Fibroblast of villous mesenchyme (primary cell): ENCODE measurements at regions not wholly inside any gene's neighbourhood (a gene's known extent, or its start where the extent isn't known, plus 50 kb on each side); places are given as distances from the start of the nearest gene placed in this dataset.

Source experiments
- DNase-seq: peaks from one replicate; pipeline ENCODE4 v3.0.0-alpha.2; 2010; ENCODE audit warnings: low read depth
- H3K4me3 ChIP-seq: 2 replicates; pipeline ENCODE4 v1.5.1; 2011; ENCODE audit warnings: low read depth, mild to moderate bottlenecking, low read length
- TF ChIP-seq, protein P1 (sequence below): IDR thresholded peaks from 2 replicates; pipeline ENCODE4 v1.5.1; 2012; ENCODE audit warnings: low read depth, mild to moderate bottlenecking, low read length; ENCODE audit not compliant: insufficient read depth

- TF ChIP-seq, protein P1, sequence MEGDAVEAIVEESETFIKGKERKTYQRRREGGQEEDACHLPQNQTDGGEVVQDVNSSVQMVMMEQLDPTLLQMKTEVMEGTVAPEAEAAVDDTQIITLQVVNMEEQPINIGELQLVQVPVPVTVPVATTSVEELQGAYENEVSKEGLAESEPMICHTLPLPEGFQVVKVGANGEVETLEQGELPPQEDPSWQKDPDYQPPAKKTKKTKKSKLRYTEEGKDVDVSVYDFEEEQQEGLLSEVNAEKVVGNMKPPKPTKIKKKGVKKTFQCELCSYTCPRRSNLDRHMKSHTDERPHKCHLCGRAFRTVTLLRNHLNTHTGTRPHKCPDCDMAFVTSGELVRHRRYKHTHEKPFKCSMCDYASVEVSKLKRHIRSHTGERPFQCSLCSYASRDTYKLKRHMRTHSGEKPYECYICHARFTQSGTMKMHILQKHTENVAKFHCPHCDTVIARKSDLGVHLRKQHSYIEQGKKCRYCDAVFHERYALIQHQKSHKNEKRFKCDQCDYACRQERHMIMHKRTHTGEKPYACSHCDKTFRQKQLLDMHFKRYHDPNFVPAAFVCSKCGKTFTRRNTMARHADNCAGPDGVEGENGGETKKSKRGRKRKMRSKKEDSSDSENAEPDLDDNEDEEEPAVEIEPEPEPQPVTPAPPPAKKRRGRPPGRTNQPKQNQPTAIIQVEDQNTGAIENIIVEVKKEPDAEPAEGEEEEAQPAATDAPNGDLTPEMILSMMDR: no peak
- no peak overlapping the region for H3K4me3 ChIP-seq
- no peak for DNase-seq
These were observed 141.0 kb downstream of the DKK1 start for GRCh38 chr10:52455098-52455497.

GRCh38 chr10:52459097-52459496 is 145.0 kb downstream of the DKK1 start:
- no peak for DNase-seq
- TF ChIP-seq, protein P1: no peak
- H3K4me3 ChIP-seq: no peak overlapping the region

DNA sequence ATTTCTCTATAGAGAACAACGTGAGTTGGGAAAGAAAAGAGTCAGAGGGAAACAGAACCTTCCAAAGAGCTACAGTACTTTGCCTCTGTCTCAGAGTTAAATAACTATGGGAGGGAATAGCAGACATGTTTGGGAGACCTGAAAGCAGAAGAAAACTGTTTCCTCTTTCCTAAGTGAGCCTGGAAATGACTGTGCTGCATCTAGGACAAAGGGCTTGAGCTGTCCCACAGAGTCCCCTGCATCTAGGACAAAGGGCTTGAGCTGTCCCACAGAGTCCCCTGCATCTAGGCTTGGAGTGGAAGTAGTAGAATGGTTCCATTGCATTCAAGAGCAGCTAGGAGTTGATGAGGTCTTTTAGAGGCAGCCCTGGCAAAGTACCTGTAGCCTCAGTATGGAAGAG is 149.7 kb downstream of the DKK1 start:
- TF ChIP-seq, protein P1: no peak
- no peak for DNase-seq
- no peak overlapping the region for H3K4me3 ChIP-seq

GRCh38 chr10:52464368-52465124 is 150.5 kb downstream of the DKK1 start:
- H3K4me3 ChIP-seq: no peak overlapping the region
- TF ChIP-seq, protein P1: no peak
- no peak for DNase-seq

GRCh38 chr10:52465202-52465601 is 151.1 kb downstream of the DKK1 start:
- no peak for DNase-seq
- H3K4me3 ChIP-seq: no peak overlapping the region
- TF ChIP-seq, protein P1: no peak

GRCh38 chr10:52466464-52466863 is 152.4 kb downstream of the DKK1 start:
- no peak overlapping the region for H3K4me3 ChIP-seq
- TF ChIP-seq, protein P1: no peak
- DNase-seq: no peak
